Fibroblast of upper back skin (primary cell): ENCODE measurements at regions not wholly inside any gene's neighbourhood (a gene's known extent, or its start where the extent isn't known, plus 50 kb on each side); places are given as distances from the start of the nearest gene placed in this dataset.

ENCODE experiments used
- DNase-seq: peaks from one replicate; pipeline ENCODE4 v3.0.0-alpha.2; 2013

- DNase-seq: peak; percentile 86
Measured at GRCh38 chr5:153402550-153402949, 87.9 kb upstream of the GRIA1 start.

GRCh38 chr5:153403470-153403869 is 87.0 kb upstream of the GRIA1 start:
- DNase-seq: no peak

- no peak for DNase-seq
Measured at GRCh38 chr5:153404747-153405146, 85.7 kb upstream of the GRIA1 start.

- no peak for DNase-seq
Measured at GRCh38 chr5:153421676-153422075, 68.8 kb upstream of the GRIA1 start.

- no peak for DNase-seq
Measured at GRCh38 chr5:153425914-153426313, 64.6 kb upstream of the GRIA1 start.

- DNase-seq: no peak
Measured at GRCh38 chr5:153429761-153430380, 60.6 kb upstream of the GRIA1 start.

- DNase-seq: no peak
Measured at GRCh38 chr5:153432583-153432982, 57.9 kb upstream of the GRIA1 start.

- DNase-seq: no peak
Measured at GRCh38 chr5:153437251-153437650, 53.2 kb upstream of the GRIA1 start.

GRCh38 chr5:153439130-153439529 is 51.3 kb upstream of the GRIA1 start:
- DNase-seq: no peak
